OCI-LY7 (cell line): ENCODE measurements at regions not wholly inside any gene's neighbourhood (a gene's known extent, or its start where the extent isn't known, plus 50 kb on each side); places are given as distances from the start of the nearest gene placed in this dataset.

ENCODE experiments used
- EZH2phosphoT487 ChIP-seq: fragments of 200-600 bp; sonication (generic); IDR thresholded peaks from 2 replicates; pipeline ENCODE4 v1.6.1; 2018; ENCODE audit warnings: low read depth, borderline replicate concordance, mild to moderate bottlenecking, mixed run types, antibody characterized with exemption, low read length, moderate library complexity, mixed read lengths
- TF ChIP-seq, protein P1 (sequence below): fragments of 200-600 bp; sonication (generic); conservative IDR thresholded peaks from 2 replicates; pipeline ENCODE4 v1.5.1; 2014; ENCODE audit warnings: mild to moderate bottlenecking, antibody characterized with exemption, low read length, moderate library complexity, mixed read lengths

DNA sequence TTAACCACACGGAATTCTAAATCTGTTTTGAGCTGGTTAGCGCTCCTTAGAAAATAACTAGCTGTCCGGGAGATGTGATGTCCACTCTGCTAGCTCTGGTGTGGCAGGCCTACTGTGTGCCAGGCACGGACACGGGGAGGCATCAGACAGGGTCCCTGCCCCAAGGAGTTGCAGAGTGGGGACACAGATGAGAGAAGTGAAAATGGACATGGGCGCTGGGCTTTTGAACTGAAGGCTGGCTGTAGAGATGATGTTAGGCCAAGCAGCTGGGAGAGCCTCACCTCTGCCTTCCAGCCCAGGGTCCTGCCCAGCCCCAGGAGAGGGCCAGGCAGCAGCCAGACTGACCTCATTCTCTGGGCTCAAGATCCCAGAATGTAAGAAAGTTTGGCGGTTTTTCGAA is 368.6 kb downstream of the CTTN start:
- TF ChIP-seq, protein P1, sequence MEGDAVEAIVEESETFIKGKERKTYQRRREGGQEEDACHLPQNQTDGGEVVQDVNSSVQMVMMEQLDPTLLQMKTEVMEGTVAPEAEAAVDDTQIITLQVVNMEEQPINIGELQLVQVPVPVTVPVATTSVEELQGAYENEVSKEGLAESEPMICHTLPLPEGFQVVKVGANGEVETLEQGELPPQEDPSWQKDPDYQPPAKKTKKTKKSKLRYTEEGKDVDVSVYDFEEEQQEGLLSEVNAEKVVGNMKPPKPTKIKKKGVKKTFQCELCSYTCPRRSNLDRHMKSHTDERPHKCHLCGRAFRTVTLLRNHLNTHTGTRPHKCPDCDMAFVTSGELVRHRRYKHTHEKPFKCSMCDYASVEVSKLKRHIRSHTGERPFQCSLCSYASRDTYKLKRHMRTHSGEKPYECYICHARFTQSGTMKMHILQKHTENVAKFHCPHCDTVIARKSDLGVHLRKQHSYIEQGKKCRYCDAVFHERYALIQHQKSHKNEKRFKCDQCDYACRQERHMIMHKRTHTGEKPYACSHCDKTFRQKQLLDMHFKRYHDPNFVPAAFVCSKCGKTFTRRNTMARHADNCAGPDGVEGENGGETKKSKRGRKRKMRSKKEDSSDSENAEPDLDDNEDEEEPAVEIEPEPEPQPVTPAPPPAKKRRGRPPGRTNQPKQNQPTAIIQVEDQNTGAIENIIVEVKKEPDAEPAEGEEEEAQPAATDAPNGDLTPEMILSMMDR = no peak
- no peak for TF ChIP-seq EZH2phosphoT487
